ENCODE measurements at regions not wholly inside any gene's neighbourhood (a gene's known extent, or its start where the extent isn't known, plus 50 kb on each side); places are given as distances from the start of the nearest gene placed in this dataset.
"Not testable (repeated sequence)": the region's sequence is repeated elsewhere in the genome, so short reads cannot be mapped to it uniquely, and the experiment has no call there.

DNA sequence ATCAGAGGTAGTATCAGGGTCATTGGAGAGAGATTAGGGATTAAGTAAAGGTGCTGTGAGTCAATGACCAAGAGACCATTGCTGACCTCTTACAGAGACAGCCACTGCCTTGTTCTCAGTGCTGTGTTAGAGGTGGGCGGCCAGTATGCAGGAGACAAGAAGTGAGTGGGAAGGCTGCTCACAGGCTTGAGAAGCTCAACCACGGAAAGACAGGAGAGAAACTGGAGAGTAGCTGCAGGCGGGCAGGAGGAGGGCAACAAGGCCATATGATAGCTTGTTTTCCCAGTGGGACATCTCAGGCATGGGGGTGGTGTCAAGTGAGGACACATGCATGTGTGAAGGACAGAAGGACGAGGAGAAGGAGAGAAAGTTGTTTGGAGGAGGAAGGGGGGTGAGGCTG lies 237.3 kb downstream of the PDCD6IP start:
- no peak for DNase-seq (ENCODE audit: low read depth, low spot score)
- no peak overlapping the region for H3K4me3 ChIP-seq (ENCODE audit: low read length)

DNA sequence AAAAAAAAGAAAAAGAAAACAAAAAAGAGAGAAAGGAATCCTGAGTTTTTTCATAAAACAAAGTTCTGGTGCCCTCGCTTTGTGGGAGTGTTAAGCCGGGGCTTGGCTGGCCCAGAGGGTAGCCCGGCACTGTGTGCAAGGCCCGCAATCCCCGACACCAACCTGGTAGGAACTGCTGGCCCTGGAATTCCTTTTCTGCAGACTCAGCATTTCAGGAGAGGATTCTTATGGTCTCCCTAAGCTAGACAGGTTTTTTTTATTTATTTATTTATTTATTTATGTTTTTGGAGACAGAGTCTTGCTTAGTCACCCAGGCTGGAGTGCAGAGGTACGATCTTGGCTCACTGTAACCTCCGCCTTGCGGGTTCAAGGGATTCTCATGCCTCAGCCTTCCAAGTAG lies 238.8 kb downstream of the PDCD6IP start:
- no peak for DNase-seq (ENCODE audit: low read depth, low spot score)
- H3K4me3 ChIP-seq (ENCODE audit: low read length): no peak overlapping the region

DNA sequence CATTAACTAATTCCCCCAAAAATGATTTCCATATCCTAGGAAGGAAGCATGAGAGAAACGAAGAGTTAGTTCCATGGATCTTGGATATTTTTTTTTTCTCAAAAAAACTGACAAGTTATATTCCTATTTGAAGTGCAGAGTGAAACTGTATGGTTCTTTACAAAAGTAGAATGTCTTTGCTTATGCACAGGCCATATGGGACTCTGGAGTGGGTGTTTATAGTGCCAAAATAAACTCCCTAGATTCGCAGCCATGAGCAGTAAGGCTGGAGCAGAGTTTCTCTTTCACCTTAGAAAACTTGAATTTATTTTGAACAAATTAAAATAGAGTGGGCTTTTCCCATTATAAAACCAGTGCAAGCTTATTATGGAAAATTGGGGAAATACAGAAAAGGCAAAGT lies 239.7 kb downstream of the PDCD6IP start:
- no peak overlapping the region for H3K4me3 ChIP-seq (ENCODE audit: low read length)
- DNase-seq (ENCODE audit: low read depth, low spot score): no peak

DNA sequence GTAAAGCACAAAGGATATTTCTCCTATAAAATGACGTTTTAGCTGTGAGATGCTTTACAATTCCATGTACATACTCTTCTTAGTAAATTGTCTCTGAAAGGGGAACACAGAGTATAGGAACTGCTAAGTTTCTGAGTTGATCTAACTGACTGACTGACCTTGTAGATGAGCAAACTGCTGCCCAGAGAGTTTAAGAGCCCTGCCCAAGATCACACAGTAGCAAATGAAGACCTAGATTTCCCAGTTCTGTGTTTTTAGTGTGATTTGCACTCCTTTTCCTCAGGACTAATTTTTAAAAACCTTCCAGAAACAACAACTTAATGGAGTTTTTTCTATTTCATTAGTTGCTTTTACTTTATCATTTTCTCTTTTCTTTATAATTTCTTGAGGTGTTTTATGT lies 247.7 kb downstream of the PDCD6IP start:
- H3K4me3 ChIP-seq (ENCODE audit: low read length): no peak overlapping the region
- DNase-seq (ENCODE audit: low read depth, low spot score): no peak

DNA sequence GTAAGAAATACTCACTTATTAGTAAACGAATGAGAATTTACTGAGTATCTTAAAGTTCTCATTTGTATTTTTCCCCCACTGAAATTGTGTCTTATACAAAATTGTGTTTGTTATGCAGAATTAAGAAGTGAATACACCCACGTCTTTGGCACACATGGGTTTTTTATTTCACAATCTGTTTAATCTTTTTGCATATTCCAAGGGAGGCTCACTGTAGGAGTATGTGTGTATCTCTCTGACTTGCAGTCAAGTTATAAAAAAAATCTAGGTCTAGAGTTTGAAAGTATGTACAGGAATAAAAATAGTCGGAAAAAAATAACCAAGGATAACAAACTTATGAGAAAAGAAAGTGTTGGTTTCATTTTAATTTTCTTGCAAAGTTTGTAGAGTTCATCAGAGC lies 255.2 kb downstream of the PDCD6IP start:
- H3K4me3 ChIP-seq (ENCODE audit: low read length): no peak overlapping the region
- no peak for DNase-seq (ENCODE audit: low read depth, low spot score)

DNA sequence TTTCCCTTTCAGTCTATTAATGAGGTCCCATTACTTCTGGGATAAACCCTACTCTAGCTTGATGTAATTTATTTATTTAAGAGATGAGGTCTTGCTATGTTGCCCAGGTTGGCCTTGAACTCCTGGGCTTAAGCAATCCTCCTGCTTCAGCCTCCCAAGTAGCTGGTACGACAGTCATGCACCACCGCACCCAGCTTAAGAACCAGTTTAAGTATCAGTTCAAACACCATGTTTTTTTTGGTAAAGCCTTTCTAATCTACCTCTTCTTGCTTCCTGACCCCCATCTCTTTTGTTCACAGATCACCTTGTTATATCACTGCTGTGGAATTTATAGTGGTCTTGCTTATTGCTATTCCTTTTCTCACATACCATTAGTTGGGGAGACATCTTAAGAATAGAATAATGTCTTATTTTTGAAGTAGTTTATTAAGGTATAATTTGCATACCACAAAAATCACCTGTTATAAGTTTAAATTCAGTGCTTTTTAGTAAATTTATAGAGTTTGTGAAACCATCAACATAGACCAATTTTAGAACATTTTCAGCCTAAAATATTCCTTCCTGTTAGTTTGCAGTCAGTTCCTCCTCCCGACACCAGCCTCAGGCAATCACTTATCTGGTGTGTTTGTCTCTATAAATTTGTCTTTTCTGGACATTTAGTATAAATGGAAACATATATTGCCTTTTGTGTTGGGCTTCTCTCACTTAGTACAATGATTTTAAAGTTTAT lies 257.9 kb downstream of the PDCD6IP start:
- no peak overlapping the region for H3K4me3 ChIP-seq (ENCODE audit: low read length)
- DNase-seq (ENCODE audit: low read depth, low spot score): no peak

DNA sequence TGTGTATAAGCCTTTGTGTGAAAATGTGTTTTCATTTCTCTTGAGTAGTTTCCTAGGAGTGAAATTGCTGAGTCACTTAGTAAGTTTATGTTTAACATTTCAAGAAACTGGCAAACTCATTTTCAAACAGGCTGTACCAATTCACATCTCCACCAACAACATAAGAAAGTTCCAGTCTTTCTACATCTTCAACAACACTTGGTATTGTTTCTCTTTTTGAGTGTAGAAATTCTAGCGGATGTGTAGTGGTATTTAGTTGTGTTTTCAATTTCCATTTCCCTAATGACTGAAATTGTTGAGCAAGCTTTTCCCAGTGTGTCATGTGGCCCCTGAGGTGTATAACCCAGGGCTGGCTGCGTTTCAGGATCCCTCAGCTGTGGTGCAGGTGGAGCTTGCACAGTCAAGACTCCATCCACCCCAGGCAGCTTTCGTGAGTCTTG lies 258.5 kb downstream of the PDCD6IP start:
- DNase-seq (ENCODE audit: low read depth, low spot score): no peak
- no peak overlapping the region for H3K4me3 ChIP-seq (ENCODE audit: low read length)

DNA sequence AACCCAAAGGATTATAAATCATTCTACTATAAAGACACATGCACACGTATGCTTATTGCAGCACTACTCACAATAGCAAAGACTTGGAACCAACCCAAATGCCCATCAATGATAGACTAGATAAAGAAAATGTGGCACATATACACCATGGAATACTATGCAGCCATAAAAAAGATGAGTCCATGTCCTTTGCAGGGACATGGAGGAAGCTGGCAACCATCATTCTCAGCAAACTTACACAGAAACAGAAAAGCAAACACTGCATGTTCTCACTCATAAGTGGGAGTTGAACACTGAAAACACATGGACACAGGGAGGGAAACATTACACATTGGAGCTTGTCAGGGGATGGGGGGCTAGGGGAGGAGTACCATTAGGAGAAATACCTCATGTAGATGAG lies 262.6 kb downstream of the PDCD6IP start:
- not testable (repeated sequence) for H3K4me3 ChIP-seq (ENCODE audit: low read length); DNase-seq (ENCODE audit: low read depth, low spot score)

DNA sequence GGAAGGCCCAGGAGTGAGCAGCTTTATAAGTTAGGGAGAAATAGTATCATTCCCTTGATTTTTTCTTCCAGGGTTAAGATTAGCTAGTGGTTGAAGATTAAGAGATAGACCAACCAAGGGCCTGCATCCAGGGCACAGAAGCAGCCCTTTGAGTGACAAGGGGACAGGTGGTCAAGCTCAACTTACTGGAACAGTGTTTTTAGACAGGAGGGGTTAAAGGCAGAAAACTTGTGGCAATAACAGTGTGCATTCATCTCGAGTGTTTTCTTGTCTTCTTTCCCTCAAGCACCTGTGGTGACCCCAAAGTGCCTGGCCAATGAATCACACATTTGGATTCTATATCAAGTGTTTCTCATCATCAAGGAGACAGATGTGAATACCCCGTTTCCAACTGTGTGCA lies 267.5 kb downstream of the PDCD6IP start:
- DNase-seq (ENCODE audit: low read depth, low spot score): no peak
- no peak overlapping the region for H3K4me3 ChIP-seq (ENCODE audit: low read length)

DNA sequence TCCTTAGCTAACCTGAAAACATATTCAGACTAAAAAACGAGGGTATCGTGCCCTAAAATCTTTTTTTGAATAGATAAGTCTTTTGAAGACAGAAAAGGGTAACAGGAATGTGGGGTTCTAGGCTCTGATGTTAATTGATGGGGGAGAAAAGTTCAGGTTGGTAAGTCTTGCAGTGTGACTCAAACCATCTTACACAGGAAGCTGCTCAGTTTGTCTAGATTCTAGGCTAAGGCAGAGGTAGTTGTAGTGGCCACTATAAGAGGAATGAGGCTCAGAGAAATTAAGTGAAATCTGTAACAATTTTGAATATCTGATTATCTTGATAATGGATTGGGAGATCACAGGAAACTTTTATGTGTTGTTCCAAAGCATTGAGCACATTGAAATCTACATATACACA lies 267.9 kb downstream of the PDCD6IP start:
- H3K4me3 ChIP-seq (ENCODE audit: low read length): no peak overlapping the region
- no peak for DNase-seq (ENCODE audit: low read depth, low spot score)

DNA sequence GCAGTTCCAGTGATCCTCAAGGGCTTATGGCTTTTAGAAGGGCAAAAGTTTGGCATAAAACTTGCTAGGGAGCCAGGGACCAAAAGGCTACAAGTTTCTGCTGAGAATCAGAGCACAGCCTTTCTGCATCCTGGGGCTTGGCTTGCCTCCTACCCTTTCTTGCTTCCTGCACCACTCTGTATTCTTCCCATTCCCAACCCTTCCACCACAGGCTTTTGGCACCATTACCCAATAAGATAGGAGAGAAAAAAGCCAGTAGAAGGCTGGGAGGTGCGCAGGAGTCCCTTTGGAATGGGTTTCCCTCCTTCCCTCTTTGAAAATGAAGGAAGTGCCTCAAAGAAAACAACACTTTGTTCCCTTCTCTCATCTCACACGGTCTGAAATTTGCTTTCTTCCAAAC lies 268.6 kb downstream of the PDCD6IP start:
- no peak for DNase-seq (ENCODE audit: low read depth, low spot score)
- no peak overlapping the region for H3K4me3 ChIP-seq (ENCODE audit: low read length)

DNA sequence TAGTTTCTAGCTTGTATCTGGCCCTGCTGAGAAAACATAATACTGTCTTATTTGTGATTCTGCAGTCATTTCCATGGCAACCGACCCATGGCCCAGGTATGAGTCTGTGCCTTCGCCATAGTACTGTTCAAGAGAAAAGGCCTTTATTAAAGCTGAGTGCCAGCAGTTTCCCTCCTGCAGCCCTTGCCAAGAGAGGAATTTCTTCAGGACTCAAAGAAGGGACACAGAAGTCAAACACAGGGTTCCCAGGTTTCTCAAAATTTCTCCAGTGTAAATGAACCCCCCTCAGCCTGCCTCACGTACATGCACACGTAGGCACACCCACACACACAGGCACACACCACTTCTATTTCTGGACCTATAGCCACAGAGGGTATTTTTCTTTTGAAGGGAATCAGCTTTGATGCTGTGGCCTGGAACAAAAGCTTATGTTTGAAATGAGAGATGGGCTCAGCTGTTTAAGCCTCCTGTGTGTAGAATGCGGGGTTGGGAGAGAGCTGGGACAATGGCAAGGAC lies 269.2 kb downstream of the PDCD6IP start:
- H3K4me3 ChIP-seq (ENCODE audit: low read length): no peak overlapping the region
- DNase-seq (ENCODE audit: low read depth, low spot score): no peak

DNA sequence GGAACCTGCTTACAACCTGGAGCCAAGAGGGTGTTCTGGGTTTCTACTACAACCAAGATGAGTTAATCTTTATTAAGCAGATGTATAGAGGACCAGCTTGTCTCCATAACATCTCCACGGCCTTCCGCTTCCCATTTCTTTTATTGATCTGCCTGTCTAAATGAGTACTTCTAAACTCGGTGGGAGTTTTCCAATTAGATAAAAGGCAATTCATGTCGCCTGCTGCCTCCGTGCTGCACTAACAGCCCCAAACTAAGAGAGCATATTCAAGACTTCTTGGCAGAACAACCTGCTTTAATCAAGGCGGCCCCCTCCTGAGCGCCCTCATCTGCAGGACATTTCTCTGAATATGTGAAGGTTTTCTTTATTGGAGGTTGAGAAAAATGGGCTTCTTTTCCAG lies 270.1 kb downstream of the PDCD6IP start:
- no peak overlapping the region for H3K4me3 ChIP-seq (ENCODE audit: low read length)
- DNase-seq (ENCODE audit: low read depth, low spot score): no peak

DNA sequence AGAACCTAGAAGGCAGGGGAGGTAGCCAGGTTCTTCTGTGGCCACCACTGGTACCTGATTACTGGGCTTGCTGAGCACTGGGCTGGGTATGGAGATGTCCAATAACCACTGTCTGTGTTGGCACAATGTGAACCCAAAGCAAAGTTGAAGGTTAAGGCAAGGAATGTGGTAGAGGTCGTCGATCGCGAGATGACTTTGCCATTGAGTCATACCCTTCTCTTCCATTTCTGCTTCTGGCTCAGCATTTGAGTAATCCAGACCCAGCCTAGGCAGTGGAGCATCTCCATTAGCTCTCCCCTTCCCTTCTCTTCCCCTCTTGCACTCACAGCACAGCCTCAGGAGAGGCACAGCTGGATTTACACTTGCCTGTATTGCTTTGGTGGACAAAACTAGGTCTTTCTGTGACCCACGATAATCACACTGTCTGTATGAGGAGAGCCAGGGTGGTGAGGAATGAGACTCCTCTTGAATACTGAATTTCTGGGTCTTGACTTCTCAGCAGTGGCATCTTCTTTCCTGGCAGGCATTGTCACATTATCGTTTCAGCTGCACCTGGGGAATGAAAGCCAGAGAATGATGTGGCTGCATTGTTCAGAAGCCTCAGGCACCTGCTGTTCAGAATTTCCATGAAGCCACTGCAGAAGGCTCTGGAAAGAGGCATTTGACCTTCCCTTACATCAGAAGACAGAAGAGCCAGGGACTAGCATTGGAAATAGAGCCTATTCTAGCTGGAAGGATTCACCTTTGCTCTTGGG lies 272.6 kb downstream of the PDCD6IP start:
- H3K4me3 ChIP-seq (ENCODE audit: low read length): no peak overlapping the region
- DNase-seq (ENCODE audit: low read depth, low spot score): no peak

DNA sequence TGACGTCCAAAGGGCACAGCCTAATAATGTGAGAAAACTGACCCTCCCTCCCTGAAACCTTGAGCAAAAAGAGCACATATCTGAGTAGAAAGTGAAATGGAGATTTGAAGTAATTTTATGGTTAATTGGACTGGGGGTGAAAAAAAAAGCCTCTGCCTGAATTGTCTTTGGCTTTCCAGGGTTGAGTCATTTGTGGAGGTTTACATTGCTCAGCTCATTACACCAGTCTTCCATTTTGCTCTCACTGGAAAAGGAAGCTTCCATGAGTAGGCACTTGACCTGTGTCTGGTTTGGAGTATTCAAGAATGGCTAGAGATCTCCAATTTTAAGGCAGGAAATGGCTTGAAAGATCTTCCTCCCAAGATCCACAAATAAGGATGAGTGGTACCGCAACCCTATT lies 273.9 kb downstream of the PDCD6IP start:
- H3K4me3 ChIP-seq (ENCODE audit: low read length): no peak overlapping the region
- no peak for DNase-seq (ENCODE audit: low read depth, low spot score)

DNA sequence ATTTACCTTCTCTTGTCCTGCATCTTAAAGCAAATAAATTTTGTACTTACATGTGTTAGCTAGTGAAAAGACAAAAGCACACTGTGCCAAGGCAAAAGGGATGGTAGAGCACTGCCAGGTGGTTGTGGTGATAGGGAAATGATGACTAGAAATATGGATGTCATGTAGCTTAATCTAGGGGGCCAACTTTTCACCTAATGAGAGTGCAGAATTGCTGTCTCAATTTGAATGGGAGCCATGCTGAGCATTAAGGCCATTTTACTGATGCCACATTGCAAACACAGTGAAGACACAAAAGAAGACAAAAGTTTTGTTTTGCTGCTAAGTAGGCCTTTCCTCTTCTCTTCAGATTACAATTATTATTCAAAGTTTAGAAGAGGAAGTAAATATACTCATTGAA lies 274.7 kb downstream of the PDCD6IP start:
- no peak for DNase-seq (ENCODE audit: low read depth, low spot score)
- no peak overlapping the region for H3K4me3 ChIP-seq (ENCODE audit: low read length)

DNA sequence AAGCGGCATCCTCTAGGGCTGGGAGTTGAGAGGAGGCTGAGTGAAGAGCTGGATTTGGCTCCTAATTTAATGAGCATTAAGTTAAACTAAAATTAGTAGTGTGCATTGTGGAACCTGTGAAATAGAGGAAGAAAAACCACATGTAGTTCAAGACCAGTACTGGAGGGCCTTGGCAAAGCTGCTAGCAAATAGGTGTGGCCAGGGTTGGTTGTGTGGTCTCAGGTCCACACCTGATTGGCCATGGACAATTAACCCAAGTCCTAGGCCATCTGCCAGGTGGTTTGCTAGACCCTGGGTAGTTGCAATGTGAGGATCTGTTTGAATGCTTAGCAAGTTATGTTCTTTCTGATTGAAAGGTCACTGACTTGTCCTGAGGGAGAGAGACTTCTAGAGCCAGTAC lies 275.5 kb downstream of the PDCD6IP start:
- no peak overlapping the region for H3K4me3 ChIP-seq (ENCODE audit: low read length)

DNA sequence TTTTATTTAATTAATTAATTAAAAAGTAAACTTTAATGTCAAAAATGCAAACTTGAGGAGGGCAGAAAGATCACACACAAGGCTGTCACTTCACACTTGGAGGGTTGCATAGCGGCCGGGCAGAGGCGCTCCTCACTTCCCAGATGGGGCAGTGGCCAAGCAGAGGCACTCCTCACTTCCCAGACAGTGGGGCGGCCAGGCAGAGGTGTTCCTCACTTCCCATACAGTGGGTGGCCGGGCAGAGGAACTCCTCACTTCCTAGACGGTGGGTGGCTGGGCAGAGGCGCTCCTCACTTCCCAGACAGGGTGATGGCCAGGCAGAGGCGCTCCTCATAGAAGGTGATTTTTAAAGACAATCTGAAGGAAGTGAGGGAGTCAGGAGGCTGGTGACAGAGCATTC lies 277.5 kb downstream of the PDCD6IP start:
- DNase-seq (ENCODE audit: low read depth, low spot score): no peak
- no peak overlapping the region for H3K4me3 ChIP-seq (ENCODE audit: low read length)

More for the DNA sequence above, 275.5 kb downstream of the PDCD6IP start:
- DNase-seq (ENCODE audit: low read depth, low spot score): no peak

DNA sequence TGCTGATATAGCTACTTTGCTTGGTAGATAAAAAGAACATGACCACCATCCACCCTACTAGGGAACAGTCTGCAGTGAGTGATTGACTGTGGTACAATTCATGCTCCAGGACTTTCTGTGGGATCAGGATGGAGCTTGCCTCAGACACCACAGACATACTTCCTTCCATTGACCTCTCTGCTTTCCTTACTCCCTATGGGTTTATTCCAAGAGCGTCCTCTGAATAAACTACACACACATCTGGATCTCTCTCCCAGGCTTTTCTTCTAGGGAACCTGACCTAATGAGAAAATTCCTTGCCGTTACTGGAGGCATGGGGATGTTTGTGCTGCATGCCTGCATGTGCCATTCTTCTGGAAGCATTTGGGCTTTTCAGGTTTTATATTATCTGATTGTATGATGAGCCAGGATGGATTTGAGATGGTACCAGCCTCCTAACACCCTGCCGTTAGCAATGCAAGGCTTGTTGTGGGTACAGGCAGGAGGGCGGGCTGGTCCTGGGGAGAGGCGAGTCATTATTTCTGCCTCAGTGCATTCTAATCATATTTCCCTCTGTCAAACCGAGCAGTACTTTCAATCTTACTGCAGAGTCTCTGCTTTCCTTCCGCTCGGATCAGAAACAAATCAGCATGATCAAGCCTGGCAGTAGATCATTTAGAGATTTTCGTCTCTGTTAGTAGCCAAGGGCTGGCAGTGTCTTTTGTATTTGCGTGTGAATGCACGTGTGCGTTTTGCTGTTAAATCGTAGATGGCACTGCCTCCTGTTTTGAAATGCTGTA lies 279.2 kb downstream of the PDCD6IP start:
- no peak for DNase-seq (ENCODE audit: low read depth, low spot score)
- no peak overlapping the region for H3K4me3 ChIP-seq (ENCODE audit: low read length)

DNA sequence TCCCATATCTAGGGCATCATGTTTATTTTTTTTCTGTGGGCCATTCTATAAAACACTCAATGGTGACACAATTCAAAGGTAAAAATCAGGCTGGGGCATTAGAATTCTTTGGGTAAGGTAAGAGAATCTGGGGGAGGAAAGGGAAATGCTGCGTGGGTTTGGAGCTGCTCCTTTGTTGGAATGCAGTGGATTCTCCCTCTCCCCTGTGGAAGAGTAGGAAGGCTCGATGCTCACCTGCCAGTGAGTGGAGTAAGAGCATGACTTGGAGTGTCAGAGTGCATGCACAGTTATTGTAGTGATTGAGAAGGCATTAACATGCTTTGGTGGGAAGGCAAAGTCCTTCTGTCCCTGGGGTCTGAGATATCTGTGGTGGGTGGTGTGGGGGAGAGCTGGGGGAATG lies 280.0 kb downstream of the PDCD6IP start:
- no peak for DNase-seq (ENCODE audit: low read depth, low spot score)

More for the DNA sequence above, 280.0 kb downstream of the PDCD6IP start:
- H3K4me3 ChIP-seq (ENCODE audit: low read length): no peak overlapping the region
